Thyroid gland (tissue), 4 donors: ENCODE measurements at regions not wholly inside any gene's neighbourhood (a gene's known extent, or its start where the extent isn't known, plus 50 kb on each side); places are given as distances from the start of the nearest gene placed in this dataset.

Source experiments
- DNase-seq, 2 donors: peaks; one replicate each; pipeline ENCODE4 v3.0.0-alpha.2; 2019
- H3K27ac ChIP-seq, 3 donors: fragments of 200-600 bp; sonication (generic); 1 replicate in 2 of 3; 2 replicates in 1 of 3; pipeline ENCODE4 v1.5.1; 2016 to 2019; ENCODE audit warnings: mild to moderate bottlenecking in 1 of 3, moderate library complexity in 1 of 3
- H3K27me3 ChIP-seq: fragments of 200-600 bp; sonication (generic); one replicate; pipeline ENCODE4 v1.5.1; 2019
- H3K36me3 ChIP-seq, 2 donors: fragments of 200-600 bp; sonication (generic); one replicate each; pipeline ENCODE4 v1.5.1; 2016 to 2019
- H3K4me1 ChIP-seq, 2 donors: fragments of 200-600 bp; sonication (generic); one replicate each; pipeline ENCODE4 v1.5.1; 2017 to 2019
- H3K4me3 ChIP-seq, 3 donors: fragments of 200-600 bp; sonication (generic); replicated peaks in 1 of 3; 1 replicate in 2 of 3; 2 replicates in 1 of 3; pipeline ENCODE4 v1.5.1; 2016; ENCODE audit warnings: mild to moderate bottlenecking in 1 of 3
- H3K9me3 ChIP-seq: fragments of 200-600 bp; sonication (generic); one replicate; pipeline ENCODE4 v1.5.1; 2017
- CTCF ChIP-seq, 6 experiments: fragments of 200-600 bp in 3 of 6; fragments of 450-650 bp in 3 of 6; sonication (generic) in 3 of 6; IDR thresholded peaks; one replicate each; pipeline ENCODE4 v1.5.1; 2016 to 2019; ENCODE audit warnings: antibody characterized with exemption in 6 of 6, mild to moderate bottlenecking in 2 of 6, inconsistent platforms in 1 of 6, moderate library complexity in 1 of 6
- POLR2A ChIP-seq, 2 donors: fragments of 450-650 bp; IDR thresholded peaks; one replicate each; pipeline ENCODE4 v1.6.1; 2017; ENCODE audit warnings: antibody characterized with exemption in 2 of 2, mild to moderate bottlenecking in 2 of 2, moderate library complexity in 1 of 2
- WGBS, 2 donors: methylation state at CpG; one replicate each; pipeline ENCODE4 v1.1.5; 2017; 5-methylcytosine and 5-hydroxymethylcytosine counted together
- intact Hi-C: fragments of 100-400 bp; cut with DNase I; formaldehyde crosslinking; loops from one replicate; pipeline ENCODE4 v1.15.1; 2023

GRCh38 chr5:10009802-10010201, 239.9 kb downstream of the ATPSCKMT start:
- no peaks in the 10 kb centered on the region for H3K27me3 ChIP-seq
- H3K36me3 ChIP-seq = no peaks in the 10 kb centered on the region
- 38 to 44% methylated on average over 1 of the region's 1 CpG for WGBS, 2 donors
- no peaks in the 10 kb centered on the region for H3K9me3 ChIP-seq
- no peak overlapping the region for H3K4me3 ChIP-seq
- no peaks in the 10 kb centered on the region for H3K4me1 ChIP-seq
- intact Hi-C loops = no loop called here
- DNase-seq = no peak
- no peak for TF ChIP-seq POLR2A (IDR thresholded peaks at IDR 0.05)
- no peak for TF ChIP-seq CTCF (IDR thresholded peaks at IDR 0.05)
- no peak overlapping the region for H3K27ac ChIP-seq

DNA sequence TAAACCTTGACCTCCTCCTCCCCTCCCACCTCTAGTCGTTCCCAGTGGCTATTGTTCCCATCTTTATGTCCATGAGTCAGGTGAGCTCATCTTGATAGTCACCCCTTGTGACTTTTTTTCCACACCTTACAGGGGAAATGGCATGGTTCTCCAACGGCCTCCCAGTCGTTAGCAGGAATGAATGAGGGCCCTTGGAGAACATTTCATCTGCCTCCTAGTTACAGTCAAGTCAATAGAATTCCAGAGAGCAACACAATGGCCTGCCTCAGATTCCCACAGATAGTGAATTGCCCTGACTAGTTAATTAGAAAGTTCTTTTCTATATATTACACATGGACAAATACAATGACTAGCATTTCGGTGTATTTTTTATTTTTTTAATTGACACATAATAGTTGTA, 262.6 kb downstream of the ATPSCKMT start:
- no peaks in the 10 kb centered on the region for H3K36me3 ChIP-seq
- H3K27ac ChIP-seq = no peak overlapping the region
- 85 to 87% methylated on average over 4 of the region's 4 CpGs for WGBS, 2 donors
- TF ChIP-seq CTCF (IDR thresholded peaks at IDR 0.05) (no peak), POLR2A (IDR thresholded peaks at IDR 0.05) (no peak)
- no peaks in the 10 kb centered on the region for H3K4me1 ChIP-seq
- DNase-seq = no peak
- no peaks in the 10 kb centered on the region for H3K27me3 ChIP-seq
- no peaks in the 10 kb centered on the region for H3K9me3 ChIP-seq
- H3K4me3 ChIP-seq = no peak overlapping the region
- intact Hi-C loops = no loop called here

DNA sequence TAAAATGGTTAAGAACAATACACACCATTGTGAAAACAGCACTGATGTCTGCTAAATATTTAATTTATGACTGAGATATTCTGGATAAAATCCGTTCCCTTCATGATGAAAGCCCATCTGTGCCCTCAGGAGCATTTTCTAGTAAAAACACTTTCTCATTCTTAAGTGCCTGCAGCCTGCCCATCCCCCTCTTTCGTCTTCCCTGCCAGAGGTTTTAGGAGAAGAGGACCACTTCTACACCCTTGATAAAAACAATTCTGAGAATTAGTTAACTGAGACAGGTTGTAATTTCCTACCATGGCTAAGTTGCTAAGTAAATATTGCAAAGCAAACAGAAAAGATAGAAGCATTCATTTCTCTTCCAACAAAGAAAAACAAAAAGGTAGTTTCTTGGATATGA, 272.6 kb downstream of the ATPSCKMT start:
- peak; percentile 79 to 85 for DNase-seq
- Histone ChIP-seq H3K27ac (peak overlapping the region in 1 of 3 donors; percentile 22), H3K4me3 (no peak overlapping the region), H3K9me3 (no peaks in the 10 kb centered on the region), H3K36me3 (no peaks in the 10 kb centered on the region), H3K4me1 (peaks cover 7 to 15% of the 10 kb centered on the region in 2 donors), H3K27me3 (no peaks in the 10 kb centered on the region)
- intact Hi-C loops = no loop called here
- 12 to 13% methylated on average over 2 of the region's 2 CpGs for WGBS, 2 donors
- TF ChIP-seq POLR2A (IDR thresholded peaks at IDR 0.05) (no peak), CTCF (IDR thresholded peaks at IDR 0.05) (no peak)

GRCh38 chr5:9976621-9977020, 273.1 kb downstream of the ATPSCKMT start:
- Histone ChIP-seq H3K27ac (peak overlapping the region in 1 of 3 donors; percentile 22), H3K27me3 (no peaks in the 10 kb centered on the region), H3K9me3 (no peaks in the 10 kb centered on the region), H3K36me3 (no peaks in the 10 kb centered on the region), H3K4me3 (no peak overlapping the region), H3K4me1 (peaks cover 7 to 15% of the 10 kb centered on the region in 2 donors)
- peak in 1 of 2 donors; percentile 6 for DNase-seq
- intact Hi-C loops = no loop called here
- 56 to 60% methylated on average over 3 of the region's 3 CpGs for WGBS, 2 donors
- no peak for TF ChIP-seq CTCF (IDR thresholded peaks at IDR 0.05)
- TF ChIP-seq POLR2A (IDR thresholded peaks at IDR 0.05) = no peak

GRCh38 chr5:9972059-9972458, 277.6 kb downstream of the ATPSCKMT start:
- TF ChIP-seq POLR2A (IDR thresholded peaks at IDR 0.05) (no peak), CTCF (IDR thresholded peaks at IDR 0.05) (no peak)
- H3K27me3 ChIP-seq = no peaks in the 10 kb centered on the region
- H3K36me3 ChIP-seq = no peaks in the 10 kb centered on the region
- no peak overlapping the region for H3K27ac ChIP-seq
- H3K4me3 ChIP-seq = no peak overlapping the region
- H3K4me1 ChIP-seq = peaks cover 6 to 9% of the 10 kb centered on the region in 2 donors
- no peak for DNase-seq
- WGBS, 2 donors = 91 to 100% methylated on average over 3 of the region's 3 CpGs
- no peaks in the 10 kb centered on the region for H3K9me3 ChIP-seq
- intact Hi-C loops = no loop called here
